OCI-LY3 (cell line): ENCODE measurements at regions not wholly inside any gene's neighbourhood (a gene's known extent, or its start where the extent isn't known, plus 50 kb on each side); places are given as distances from the start of the nearest gene placed in this dataset.

Source experiments
- EZH2phosphoT487 ChIP-seq: fragments of 200-600 bp; shearing (Covaris generic); IDR thresholded peaks from 2 replicates; pipeline ENCODE4 v1.6.1; 2018; ENCODE audit warnings: antibody characterized with exemption, mixed run types, low read depth
- TF ChIP-seq, protein P1 (sequence below): fragments of 200-600, 300-600 bp; sonication (generic); IDR thresholded peaks from 2 replicates; pipeline ENCODE4 v1.5.1; 2014; ENCODE audit warnings: antibody characterized with exemption, low read length, low read depth

DNA sequence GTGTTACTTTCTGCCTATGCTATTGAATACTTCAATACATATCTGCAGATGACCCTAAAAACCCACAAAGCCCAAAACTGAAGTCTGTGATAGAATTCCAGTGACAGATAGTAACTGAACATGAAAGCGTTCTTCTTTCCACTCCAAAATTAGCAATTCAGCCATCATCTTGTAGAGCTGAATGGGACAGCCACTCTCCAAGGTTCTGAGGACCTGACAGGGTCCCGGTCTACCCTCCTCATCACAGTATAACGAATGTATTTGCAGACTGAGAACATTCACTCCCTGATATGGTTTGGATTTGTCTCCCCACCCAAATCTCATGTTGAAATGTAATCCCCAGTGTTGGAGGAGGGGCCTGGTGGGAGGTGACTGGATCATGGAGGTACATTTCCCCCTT is 189.5 kb downstream of the MTCL1 start:
- TF ChIP-seq, protein P1, sequence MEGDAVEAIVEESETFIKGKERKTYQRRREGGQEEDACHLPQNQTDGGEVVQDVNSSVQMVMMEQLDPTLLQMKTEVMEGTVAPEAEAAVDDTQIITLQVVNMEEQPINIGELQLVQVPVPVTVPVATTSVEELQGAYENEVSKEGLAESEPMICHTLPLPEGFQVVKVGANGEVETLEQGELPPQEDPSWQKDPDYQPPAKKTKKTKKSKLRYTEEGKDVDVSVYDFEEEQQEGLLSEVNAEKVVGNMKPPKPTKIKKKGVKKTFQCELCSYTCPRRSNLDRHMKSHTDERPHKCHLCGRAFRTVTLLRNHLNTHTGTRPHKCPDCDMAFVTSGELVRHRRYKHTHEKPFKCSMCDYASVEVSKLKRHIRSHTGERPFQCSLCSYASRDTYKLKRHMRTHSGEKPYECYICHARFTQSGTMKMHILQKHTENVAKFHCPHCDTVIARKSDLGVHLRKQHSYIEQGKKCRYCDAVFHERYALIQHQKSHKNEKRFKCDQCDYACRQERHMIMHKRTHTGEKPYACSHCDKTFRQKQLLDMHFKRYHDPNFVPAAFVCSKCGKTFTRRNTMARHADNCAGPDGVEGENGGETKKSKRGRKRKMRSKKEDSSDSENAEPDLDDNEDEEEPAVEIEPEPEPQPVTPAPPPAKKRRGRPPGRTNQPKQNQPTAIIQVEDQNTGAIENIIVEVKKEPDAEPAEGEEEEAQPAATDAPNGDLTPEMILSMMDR = no peak
- TF ChIP-seq EZH2phosphoT487 = no peak
